ENCODE measurements at regions not wholly inside any gene's neighbourhood (a gene's known extent, or its start where the extent isn't known, plus 50 kb on each side); places are given as distances from the start of the nearest gene placed in this dataset.
A peak's percentile ranks its signal among the peaks of the same experiment; 100 is the strongest.

GRCh38 chr13:42477596-42478190, 96.3 kb upstream of the TNFSF11 start (continued):
- TF ChIP-seq ZZZ3 (IDR thresholded peaks at IDR 0.05; ENCODE audit: control insufficient read depth, insufficient read length, low read depth) (no peak), SKIL (IDR thresholded peaks at IDR 0.05; ENCODE audit: low read depth, poor library complexity, severe bottlenecking) (no peak)

GRCh38 chr13:42478531-42479156, 95.3 kb upstream of the TNFSF11 start:
- 81% methylated on average over 3 of the region's 3 CpGs for WGBS (ENCODE audit: insufficient coverage, insufficient replicate concordance, low lambda C conversion rate, missing lambda C conversion rate)
- in situ Hi-C loops (cut with MboI), result no loop called here

More at GRCh38 chr13:42478531-42479156, 95.3 kb upstream of the TNFSF11 start:
- Histone ChIP-seq H3K27me3 (replicated peaks in 1 of 2; ENCODE audit: control insufficient read depth in 2 of 2, insufficient read depth in 2 of 2, low read length in 1 of 2) (no peaks in the 10 kb centered on the region), H4K20me1 (ENCODE audit: control insufficient read depth, insufficient read depth) (no peaks in the 10 kb centered on the region), H3K79me2 (ENCODE audit: control insufficient read depth, insufficient read depth, low read length) (no peaks in the 10 kb centered on the region), H3K9ac (ENCODE audit: control insufficient read depth, insufficient read depth, low read length) (no peak overlapping the region), H3K27ac (ENCODE audit: control insufficient read depth, insufficient read depth) (no peak overlapping the region), H3K4me3 (no peak overlapping the region), H3K36me3 (ENCODE audit: control insufficient read depth in 2 of 2, insufficient read depth in 2 of 2, low read length in 1 of 2) (no peaks in the 10 kb centered on the region), H2AFZ (ENCODE audit: control insufficient read depth, low read depth, low read length) (peak overlapping the region; percentile 55), H3K4me1 (ENCODE audit: control insufficient read depth, insufficient read depth, low read length) (0 out of 2 replicates have a peak, but pooled peaks cover 3% of the 10 kb centered on the region), H3K4me2 (ENCODE audit: control insufficient read depth, insufficient read depth) (no peak overlapping the region), H3K9me3 (replicated peaks; ENCODE audit: control insufficient read depth, insufficient read depth, low read length) (no peaks in the 10 kb centered on the region; the same call in 1 of the 3 replicates)
- DNase-seq (ENCODE audit: low read depth, low spot score) (no peak), ATAC-seq (peak; percentile 90), FAIRE-seq (no peak)
- POLR2A ChIA-PET, result interaction anchor here (0.7 to 1.2 kb wide), 5 partner anchors 105 to 148 kb away, joined by 3 to 4 read pairs (median 3); no protein-coding TSS in a partner anchor
- RAD21 ChIA-PET (ENCODE audit: unreplicated experiment), result interaction anchor here (0.6 to 3.0 kb wide), 31 partner anchors 13 to 811 kb away, joined by 3 to 85 read pairs (median 4); no protein-coding TSS in a partner anchor
- no TSS peak for BruUV-seq (replicated peaks)
- SMC1A ChIA-PET (ENCODE audit: uncharacterized antibody, unreplicated experiment), result interaction anchor here (0.6 to 4.3 kb wide), 36 partner anchors 13 to 368 kb away, joined by 3 to 83 read pairs (median 5); partner anchors contain the start of gene AKAP11
- TF ChIP-seq IKZF1 (conservative IDR thresholded peaks at IDR 0.05), result 0 out of 2 replicates have a peak, but pooled peaks have one; percentile 9
- TF ChIP-seq, protein P1, sequence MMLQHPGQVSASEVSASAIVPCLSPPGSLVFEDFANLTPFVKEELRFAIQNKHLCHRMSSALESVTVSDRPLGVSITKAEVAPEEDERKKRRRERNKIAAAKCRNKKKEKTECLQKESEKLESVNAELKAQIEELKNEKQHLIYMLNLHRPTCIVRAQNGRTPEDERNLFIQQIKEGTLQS (IDR thresholded peaks at IDR 0.05; ENCODE audit: borderline replicate concordance, extremely low read depth, low read depth, low read length), result no peak
- TF ChIP-seq CTCF (IDR thresholded peaks at IDR 0.05 in 2 of 3, conservative IDR thresholded peaks at IDR 0.05 in 1 of 3; ENCODE audit: control insufficient read depth in 2 of 3, extremely low read depth in 1 of 3, insufficient read depth in 1 of 3, low read depth in 3 of 3, low read length in 3 of 3), result peak; percentile 46 to 58 (median 47); a peak in 5 of 6 replicates
- no peak for TF ChIP-seq ATF7 (IDR thresholded peaks at IDR 0.05; ENCODE audit: low read depth)
- TF ChIP-seq RAD21 (IDR thresholded peaks at IDR 0.05; ENCODE audit: insufficient read depth, low read depth, low read length), result peak; percentile 83
- 0 out of 2 replicates have a peak, but pooled peaks have one; percentile 36 for TF ChIP-seq EED (IDR thresholded peaks at IDR 0.05; ENCODE audit: low read depth)
- peak; percentile 66; the same call in 1 of the 2 replicates for TF ChIP-seq SMC3 (IDR thresholded peaks at IDR 0.05; ENCODE audit: borderline replicate concordance, low read length)
- TF ChIP-seq YY1 (IDR thresholded peaks at IDR 0.05; ENCODE audit: low read depth, low read length), result peak; percentile 78
- CTCF ChIA-PET, result interaction anchor here (0.6 to 4.3 kb wide), 48 partner anchors 13 to 452 kb away, joined by 3 to 67 read pairs (median 5); no protein-coding TSS in a partner anchor
- intact Hi-C loops (cut with micrococcal nuclease; ENCODE audit: unreplicated experiment), result loop anchor here (1.0 to 5.0 kb wide), 3 partner anchors 71 to 144 kb away; no protein-coding TSS in a partner anchor
